OCI-M1 (cell line): ENCODE measurements at regions not wholly inside any gene's neighbourhood (a gene's known extent, or its start where the extent isn't known, plus 50 kb on each side); places are given as distances from the start of the nearest gene placed in this dataset.

ENCODE experiments used
- DNase-seq: peaks from one replicate; lab custom pipeline; 2025; lab: John Stamatoyannopoulos, UW

DNA sequence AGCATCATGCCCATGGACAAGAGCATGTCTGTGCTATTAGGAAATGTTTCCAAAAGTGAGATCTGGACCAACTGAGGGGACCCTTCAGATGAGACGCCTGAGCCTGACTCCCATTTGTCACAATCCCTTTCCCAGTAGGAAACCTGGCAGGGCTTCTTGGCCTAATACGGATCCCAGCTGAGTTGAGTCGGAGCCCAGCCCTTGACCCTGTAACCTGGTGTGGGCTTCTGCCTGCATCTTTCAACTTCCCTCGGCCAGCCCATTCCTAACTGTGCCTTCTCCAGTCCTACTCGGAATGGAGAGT lies 148.3 kb downstream of the IRX2 start:
- no peak for DNase-seq

DNA sequence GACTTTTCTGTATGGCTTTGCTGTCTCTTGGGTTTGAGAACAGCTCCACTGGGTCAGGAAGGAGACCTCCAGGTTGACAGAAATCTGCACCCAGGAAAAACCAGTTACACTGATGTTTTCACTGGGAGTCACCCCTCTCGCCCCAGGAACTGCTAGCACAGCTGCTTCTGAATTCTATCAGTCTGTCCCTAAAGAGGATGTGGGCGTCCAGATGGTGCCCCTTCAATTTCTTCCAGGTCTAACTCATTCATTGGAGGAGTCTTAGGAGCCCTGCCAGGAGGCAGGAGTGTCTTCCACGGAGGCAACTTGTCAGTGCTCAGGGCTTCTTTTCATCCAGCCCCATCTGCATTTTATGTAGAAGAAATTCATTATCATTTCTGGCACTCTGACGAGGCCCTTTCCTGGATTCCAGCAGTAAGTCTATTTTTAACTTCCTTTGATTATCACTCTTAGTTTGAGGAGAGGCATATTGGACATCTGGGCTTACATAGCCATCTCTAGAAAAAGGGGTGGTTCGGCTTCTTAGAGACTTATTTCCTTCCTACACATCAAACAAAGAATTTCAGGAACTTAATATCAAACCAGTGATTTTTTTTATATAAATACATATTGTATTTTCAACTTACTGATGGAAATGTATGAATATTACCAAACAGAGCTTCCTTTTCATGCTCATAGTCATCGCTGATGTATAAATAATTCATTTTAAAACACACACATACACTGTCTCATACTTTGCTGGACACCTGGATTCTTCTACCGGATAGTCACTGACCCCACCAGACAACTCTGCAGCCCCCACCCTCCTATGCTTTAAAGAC lies 148.8 kb downstream of the IRX2 start:
- DNase-seq = no peak

DNA sequence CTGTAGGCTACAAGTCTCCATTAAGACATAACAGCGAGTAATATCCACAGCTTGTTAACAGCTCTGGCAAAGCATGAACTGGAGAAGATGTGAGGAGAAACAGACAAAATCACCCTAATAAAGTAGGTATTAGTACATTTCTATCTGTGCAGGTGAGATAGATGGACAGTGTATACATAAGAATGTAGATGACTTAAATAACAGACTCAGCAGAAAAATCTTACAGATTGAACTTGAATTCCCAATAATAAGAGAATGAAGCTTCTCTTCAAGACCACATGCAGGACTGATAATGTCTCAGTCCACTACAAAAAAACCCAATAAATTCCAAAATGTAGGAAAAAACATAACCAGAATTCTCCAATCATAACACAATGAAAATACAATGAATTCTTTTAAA lies 153.0 kb downstream of the IRX2 start:
- DNase-seq = no peak

DNA sequence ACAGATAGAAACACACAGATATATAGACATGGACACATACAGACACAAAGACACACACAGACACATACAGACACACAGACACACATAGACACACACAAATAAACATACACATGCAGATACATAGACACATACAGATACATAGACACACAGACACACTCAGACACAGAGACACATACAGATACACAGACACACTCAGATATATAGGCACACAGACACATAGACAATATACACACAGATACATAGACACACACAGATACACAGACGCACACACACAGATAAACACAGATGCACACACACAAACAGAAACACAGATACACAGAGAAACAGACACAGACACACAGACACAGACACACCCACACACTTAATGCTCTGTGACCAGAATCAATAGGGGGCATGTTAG lies 156.8 kb downstream of the IRX2 start:
- no peak for DNase-seq

DNA sequence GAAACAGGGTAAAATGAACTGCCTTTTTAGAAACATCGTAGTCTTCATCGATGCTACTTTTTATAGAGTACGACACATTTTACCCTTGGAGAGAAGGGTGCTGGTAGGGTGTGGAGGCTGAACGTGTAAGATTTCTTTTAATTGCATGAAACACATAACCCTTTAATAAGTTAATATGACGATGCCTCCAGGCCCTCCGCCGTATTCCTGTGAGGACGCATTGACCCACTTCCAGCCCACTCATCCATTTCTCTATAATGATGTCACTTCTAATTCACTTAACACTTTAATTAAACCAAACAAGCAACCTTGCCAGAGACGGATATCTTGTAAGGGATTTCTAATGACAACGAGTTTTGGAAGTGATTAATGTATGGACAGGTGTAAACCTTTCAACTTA lies 158.7 kb downstream of the IRX2 start:
- no peak for DNase-seq

DNA sequence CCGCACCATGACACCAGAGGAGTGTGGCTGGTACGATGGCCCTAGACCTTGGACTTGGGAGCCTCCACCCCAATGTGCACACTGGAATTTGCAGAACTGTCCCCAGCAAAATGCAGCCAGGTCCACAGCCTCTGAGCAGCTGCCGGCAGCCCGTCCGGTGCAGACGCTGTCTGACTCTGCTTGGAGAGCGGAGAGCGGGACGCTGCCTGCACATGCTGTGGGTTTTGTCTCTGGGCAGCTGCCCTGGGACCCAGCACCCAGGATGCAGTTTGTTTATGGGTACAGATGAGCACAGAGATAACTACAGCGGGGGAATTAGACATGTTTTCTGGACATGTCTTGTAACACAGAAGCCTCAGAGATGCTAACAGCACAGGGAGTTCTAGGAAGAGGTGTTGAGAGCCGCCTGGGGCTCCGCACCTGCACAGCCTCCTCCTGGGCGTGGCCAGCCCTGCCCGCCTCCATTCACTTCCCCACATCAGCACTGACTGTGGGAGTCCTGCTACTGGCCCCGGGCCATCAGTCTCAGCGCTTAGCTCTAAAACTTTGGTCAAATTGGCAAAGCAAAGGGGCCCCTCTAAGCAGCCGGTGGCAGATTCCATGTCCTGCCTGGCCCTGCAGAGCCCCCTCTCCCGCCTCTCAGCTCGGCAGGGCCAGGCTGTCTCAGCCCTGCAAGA lies 159.6 kb downstream of the IRX2 start:
- DNase-seq = no peak

DNA sequence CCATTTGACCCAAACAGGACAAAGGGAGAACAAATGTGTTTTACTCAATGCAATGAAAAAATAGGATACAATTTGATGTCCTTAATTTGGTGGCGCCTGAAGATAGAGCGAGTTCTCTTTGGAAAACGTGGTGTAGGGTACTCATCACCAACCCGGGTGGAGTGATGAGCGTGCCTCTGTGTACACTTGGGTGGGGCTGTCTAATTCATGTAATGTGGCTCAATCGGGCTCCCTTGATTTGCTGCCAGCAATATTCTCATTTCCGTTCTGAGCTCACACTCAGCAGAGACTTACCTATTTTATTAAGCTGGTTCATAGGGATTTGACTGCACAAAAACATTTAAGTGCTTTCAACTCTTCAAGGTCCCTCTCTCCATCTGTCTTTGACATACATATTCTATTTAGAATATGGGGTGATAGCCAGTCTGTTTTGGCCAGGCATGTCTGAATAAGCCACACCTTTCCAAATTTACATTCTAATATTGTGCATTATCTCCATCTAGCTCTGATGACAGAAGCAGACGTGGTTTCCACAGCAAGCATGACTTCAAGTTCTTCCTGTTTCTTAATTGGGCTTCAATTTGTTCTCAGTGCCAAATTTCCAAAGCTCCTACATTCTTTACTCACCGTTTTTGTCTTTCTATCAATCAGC lies 162.5 kb downstream of the IRX2 start:
- no peak for DNase-seq

DNA sequence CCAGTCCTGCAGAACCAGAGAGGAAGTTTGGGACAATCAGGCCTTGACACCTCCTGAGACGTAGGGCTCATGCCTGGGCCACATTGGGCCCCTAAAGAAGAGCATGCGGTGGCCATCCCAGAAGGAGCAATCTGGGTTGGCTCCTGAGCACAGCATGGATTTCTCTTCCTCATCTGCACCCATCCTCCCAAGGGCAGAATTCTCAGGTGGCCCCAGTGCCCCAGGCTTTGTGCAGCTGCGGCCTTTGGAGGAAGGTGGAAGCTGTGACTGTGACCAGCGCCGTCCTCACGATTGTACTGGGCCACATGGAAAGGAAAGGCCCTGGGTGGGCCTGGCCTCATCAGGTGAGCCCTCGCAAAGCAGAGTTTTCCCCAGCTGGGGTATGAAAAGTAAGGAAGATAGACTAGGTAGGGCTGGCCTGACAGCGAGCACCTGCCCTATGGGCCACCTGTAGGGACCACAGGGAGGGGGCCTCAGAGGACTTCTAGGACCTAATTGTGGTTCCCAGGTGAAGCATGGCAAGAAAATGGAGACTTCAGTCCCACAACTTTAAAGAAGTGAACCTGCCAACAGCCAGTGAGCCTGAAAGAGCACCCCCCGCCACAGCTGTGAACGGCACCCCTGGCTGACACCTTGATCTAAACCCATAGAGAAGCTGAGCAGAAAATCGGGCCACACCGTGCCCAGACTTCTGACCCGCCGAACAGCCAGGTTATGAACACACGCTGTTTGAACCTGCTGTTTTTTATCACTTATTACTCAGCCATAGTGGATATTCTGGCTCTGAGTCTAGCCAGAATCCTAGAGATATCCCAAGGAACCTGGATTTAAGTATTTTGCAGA lies 164.1 kb downstream of the IRX2 start:
- DNase-seq = no peak

DNA sequence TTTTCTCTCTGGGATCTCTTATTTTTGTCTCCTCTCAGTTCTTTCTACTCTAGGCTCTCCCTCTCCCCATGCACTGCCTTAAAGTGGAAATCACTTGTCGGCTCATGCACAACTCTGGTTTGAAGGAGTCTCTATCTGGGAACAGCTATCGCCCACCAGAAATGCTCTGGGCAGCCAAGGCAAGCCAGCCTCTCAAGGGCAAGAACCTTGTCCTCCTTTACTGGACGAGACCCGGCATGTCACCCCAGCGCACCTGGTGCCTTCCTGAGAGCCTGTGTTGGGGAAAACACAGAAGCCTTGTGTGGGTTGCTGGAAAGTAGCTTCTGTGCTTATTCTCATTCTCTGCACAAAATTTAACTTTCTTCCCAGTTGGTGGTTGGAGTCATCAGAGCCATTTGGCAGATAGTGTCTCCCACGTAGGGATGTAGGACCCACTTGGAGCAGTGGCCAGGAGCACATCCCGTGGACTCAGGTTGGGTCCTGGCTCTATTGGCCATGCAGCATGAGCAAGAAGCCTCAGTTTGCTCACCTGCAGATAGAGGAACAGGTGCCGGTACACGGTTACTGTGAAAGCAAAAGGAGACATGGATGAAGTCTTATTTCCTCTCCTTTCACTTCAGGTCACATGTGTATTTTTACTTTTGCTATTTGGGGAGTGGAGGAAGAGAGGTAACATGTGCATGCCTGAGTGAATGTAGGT lies 165.3 kb downstream of the IRX2 start:
- DNase-seq = no peak

DNA sequence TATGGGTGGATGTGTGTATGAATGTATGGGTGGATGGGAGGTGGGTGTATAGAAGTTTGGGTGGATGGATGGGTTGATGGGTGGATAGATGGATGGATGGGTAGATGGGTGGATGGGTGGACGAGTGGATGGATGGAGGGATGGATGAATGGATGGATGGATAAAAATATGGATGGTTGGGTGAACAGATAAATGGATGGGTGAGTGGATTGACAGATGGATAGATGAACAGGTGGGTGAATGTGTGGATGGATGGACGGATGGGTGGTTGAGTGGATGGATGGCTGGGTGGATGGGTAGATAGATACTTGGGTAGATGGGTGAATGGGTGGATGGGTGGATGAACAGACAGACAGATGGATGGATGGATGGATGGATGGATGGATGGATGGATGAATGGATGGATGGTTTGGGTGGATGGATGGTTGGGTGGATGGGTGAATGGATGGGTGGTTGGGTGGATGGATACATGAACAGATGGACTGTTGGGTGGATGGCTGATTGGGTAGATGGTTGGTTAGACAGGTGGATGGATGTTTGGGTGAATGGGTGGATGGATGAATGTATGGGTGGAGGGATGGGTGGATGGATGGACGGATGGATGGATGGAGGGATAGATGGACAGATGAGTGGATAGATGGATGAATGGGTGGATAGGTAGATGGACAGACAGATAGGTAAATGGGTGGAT lies 166.8 kb downstream of the IRX2 start:
- DNase-seq = no peak

DNA sequence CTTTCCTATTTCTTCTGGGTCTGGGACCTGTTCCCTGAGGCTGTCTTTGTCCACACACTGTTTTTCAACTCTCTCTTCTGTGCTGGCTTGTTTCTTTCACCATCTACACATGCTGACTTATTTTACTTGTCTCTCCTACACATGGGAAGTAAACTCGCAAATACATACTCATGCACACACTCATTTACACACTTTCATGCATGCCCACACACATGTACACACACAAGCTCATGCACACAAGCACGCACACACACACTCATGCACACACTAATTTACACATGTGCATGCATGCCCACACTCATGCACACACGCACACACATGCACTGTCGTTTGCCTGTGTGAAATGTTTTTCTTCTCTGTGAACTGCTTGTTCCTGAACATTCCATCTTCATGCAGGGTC lies 169.0 kb downstream of the IRX2 start:
- DNase-seq = no peak

DNA sequence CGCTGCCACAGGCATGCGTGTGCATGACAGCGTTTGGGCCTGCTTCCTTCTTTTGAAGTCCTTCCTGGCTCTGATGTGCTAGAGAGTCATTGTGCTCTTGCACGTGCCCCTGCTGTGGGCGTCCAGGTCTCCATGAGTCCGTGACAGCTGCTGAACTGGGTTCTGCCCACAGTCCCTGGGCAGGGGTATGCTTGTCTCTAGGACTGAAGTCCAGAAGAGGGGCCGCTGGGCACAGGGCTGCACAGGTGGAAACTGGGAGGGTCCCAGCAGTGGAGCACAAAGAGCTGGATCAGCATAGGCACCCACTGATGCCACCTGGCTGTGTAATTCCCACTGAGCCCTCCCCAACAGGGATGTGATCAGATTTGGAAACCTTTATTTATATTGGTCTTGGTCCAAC lies 169.4 kb downstream of the IRX2 start:
- DNase-seq = no peak

DNA sequence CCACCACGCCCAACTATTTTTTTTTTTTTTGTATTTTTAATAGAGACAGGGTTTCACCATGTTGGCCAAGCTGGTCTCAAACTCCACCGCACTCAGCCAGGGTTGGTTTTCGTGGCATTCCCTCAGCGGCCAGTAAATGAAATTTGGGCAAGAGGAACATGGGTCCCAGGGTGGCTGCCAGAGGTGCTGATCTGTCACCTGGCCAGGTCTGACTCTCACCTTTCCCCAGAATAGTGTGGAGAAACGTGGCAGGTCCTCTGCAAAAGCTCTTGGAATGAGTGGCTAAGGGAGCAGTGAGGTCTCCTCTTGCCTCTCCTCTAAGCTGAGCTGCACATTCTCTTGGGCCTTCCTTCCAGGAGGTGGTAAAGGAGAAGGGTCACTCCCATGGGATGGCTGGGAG lies 170.1 kb downstream of the IRX2 start:
- DNase-seq = no peak

DNA sequence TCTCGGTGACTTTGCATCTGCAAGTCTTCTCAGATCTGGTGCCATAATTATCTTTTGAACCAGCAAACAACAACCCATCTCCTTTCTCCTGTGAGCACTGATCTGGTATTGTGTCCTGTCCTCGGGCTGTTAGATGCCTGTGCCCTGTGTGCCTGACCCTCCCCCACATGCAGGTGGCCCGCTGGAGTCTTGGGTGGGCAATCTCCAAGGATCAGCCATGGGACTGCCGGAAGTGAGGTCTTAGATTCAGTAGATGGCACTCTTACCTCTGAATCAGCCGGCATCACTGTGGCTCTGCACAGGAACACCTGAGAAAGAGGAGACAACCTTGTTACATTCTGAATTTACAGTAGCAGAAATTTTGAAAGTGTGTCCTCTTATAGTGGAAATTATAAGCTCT lies 172.4 kb downstream of the IRX2 start:
- no peak for DNase-seq

DNA sequence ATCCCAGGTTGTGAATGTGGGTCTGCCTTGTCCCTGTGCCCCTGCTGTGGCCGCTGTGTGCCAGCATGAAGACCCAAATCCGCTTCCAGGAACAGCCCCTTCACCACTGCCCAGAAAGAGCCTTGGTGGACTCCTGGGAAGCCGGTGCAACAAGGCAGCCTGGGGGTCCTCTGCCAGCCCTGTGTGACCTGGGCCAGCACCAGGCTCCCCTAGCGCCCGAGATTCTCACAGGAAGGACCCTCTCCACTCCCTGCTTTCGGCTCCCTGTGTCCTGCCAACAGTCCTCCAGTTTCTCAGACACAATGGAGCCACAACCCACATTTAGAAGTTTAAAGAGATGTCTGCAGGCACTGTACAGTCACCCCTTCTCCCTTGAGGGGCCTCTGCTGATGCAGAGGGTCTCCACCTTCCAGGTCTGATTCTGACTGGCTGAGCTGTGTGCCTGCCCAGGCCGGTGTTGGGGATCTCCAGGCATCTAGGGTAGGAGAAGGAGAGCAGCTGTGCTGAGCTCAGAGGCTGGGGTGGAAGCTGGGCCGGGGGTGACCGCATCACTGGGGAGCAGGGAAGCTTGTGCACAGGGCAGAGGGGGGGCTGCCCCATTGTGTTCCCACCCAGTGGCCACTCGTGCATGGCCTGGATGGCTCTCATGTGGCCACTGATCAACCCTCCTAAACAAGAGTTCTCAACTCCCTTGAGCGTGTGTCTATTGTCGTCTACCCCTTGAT lies 174.0 kb downstream of the IRX2 start:
- no peak for DNase-seq

DNA sequence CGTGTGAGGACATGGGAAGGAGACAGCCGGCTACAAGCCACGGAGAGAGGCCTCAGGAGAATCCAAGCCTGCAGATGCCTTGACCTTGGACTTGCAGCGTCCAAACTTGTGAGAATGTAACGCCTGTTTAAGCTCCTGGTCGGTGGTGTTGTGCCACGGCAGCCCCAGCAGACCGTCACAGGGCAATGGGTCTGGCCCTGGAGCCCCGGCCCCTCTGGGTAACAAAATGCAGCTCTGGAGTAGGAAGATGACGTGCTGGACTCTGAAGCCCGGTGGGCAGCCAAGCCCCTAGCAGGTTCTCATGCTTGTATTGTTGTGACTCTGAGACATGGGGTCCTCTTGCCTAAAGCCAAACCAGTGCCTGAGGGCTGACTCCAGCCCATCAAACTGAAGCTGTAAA lies 174.7 kb downstream of the IRX2 start:
- no peak for DNase-seq

DNA sequence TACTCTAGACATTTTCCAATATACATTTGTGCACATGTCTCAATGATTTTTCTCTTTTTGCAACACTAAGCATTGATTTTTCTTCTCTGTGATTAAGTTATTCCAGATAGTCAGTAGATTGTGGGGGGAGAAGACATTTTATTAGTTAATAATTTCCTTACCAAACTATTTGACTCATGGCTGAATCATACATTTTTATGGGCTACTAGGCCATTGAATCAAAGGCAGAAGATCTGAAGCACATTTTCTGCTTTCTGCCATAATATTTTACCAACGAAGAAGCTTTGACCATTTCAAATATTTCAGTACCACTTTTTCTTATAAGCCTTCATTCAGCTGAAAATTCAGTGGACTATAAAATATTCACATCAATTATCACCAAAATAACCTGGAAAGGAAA lies 175.6 kb downstream of the IRX2 start:
- DNase-seq = no peak

DNA sequence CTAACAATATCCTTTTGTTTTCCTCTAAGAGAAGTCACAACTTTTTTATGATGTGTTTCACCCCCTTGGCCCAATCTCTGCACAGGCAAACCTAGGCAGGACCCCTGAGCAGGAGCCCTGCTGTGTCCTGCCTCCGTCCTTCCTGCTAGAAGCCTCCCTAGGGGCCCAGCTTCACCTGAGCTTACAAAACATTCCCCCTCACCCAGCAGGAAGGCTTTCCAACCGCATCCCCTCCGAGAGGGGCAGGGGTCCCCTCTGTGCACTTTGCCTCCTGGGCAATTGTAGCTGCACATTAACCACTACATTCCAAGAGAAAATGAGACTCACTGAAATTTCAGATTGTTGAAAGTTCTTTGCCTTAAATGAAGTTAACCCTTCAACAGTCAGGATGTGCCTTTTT lies 176.2 kb downstream of the IRX2 start:
- DNase-seq = no peak

DNA sequence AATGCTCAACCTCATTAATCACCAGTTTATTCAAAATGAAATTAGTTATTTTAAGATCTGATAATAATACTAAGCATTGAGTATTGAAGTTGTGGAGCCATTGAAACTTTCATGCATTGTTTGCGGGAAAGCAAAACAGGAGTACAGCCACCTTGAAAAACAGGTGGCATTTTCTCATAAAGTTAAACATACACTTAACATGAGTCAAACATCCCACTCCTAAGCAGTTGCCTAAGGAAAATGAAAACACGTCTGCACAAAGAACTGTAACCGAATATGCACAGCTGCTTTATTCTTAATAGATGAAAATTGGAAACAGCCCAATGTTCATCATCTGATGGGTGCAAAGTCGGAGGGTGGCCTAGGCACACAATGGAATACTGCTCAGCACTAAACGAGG lies 177.3 kb downstream of the IRX2 start:
- no peak for DNase-seq

DNA sequence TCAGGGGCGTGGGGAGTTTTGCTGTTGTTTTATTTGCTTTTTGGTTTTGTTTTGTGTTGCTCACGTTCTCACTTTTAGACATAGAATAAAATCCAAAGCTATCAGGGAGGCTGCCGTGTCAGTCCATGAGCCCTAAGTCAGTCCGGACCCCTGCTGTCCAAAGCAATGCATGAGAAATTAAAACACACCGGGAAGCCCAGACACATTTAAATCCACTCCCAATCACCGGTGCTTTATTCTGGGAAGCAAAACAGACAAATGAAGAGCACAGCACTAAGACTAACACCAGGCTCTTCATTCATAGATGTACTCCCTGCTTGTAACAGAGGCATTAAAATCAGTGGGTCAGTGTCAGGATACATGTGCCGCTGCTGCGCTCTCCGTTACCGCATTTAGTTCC lies 180.9 kb downstream of the IRX2 start:
- DNase-seq = no peak
